ENCODE measurements at regions not wholly inside any gene's neighbourhood (a gene's known extent, or its start where the extent isn't known, plus 50 kb on each side); places are given as distances from the start of the nearest gene placed in this dataset.

- WGBS, 2 donors (ENCODE audit: extremely low coverage in 2 of 2, insufficient read length in 2 of 2, insufficient replicate concordance in 1 of 2), result no CpG with 5 or more reads among the region's 1 CpG
- H3K18ac ChIP-seq (ENCODE audit: low read length), result no peak overlapping the region
- H2AK5ac ChIP-seq (ENCODE audit: low read depth, low read length), result no peak overlapping the region
- H2BK12ac ChIP-seq (ENCODE audit: low read length), result no peak overlapping the region
- H3K27me3 ChIP-seq (ENCODE audit: control insufficient read depth in 3 of 3, insufficient read depth in 3 of 3, low read depth in 1 of 3, low read length in 3 of 3), result no peaks in the 10 kb centered on the region
- no peak overlapping the region for H3K9ac ChIP-seq (ENCODE audit: low read depth, low read length, poor library complexity)
- no peak overlapping the region for H3K4me3 ChIP-seq (ENCODE audit: low read length in 2 of 2)
- no peak overlapping the region for H3K27ac ChIP-seq (replicated peaks; ENCODE audit: low read length)
- H2AFZ ChIP-seq (ENCODE audit: low read length), result no peak overlapping the region
- no peak overlapping the region for H2BK15ac ChIP-seq (ENCODE audit: low read length)
- no peaks in the 10 kb centered on the region for H3K79me1 ChIP-seq (ENCODE audit: low read depth, low read length)
- H3K23ac ChIP-seq (ENCODE audit: low read depth, low read length, poor library complexity), result no peak overlapping the region
- no peak overlapping the region for H4K8ac ChIP-seq (ENCODE audit: low read depth, low read length)
- no peak overlapping the region for H4K91ac ChIP-seq (ENCODE audit: low read depth, low read length, poor library complexity)
- no peak overlapping the region for H2BK120ac ChIP-seq (ENCODE audit: low read depth, low read length)
- H3K14ac ChIP-seq (ENCODE audit: low read length), result no peak overlapping the region
- H3K9me3 ChIP-seq (replicated peaks in 1 of 2; ENCODE audit: control insufficient read depth in 2 of 2, insufficient read depth in 1 of 2, low read depth in 1 of 2, low read length in 2 of 2), result no peaks in the 10 kb centered on the region
- H2BK5ac ChIP-seq (ENCODE audit: low read length), result no peak overlapping the region
- H3K4me1 ChIP-seq (ENCODE audit: control insufficient read depth in 2 of 2, insufficient read depth in 1 of 2, low read depth in 1 of 2, low read length in 2 of 2), result no peaks in the 10 kb centered on the region
- DNase-seq (ENCODE audit: low spot score), result no peak
- H3K4me2 ChIP-seq (ENCODE audit: insufficient read depth, low read length, poor library complexity, severe bottlenecking), result no peak overlapping the region
- H3K4ac ChIP-seq (ENCODE audit: low read length), result no peak overlapping the region
- no peaks in the 10 kb centered on the region for H3K36me3 ChIP-seq (replicated peaks in 1 of 2; ENCODE audit: control insufficient read depth in 2 of 2, insufficient read depth in 2 of 2, low read length in 2 of 2)
Observed at GRCh38 chr14:62491146-62491545, 554.1 kb downstream of the KCNH5 start.

DNA sequence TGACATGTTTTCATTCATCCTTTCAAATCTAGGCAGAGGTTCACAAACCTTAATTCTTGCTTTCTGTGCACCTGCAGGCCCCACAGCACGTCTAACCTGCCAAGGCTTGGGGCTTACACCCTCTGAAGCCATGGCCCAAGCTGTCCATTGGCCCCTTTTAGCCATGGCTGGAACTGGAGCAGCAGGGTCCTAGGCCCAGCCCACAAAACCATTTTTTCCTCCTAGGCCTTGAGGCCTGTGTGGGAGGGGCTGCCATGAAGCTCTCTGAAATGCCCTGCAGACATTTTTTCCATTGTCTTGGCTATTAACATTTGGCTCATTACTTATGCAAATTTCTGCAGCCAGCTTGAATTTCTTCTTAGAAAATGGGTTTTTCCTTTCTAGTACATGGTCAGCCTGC lies 547.5 kb downstream of the KCNH5 start:
- WGBS, 2 donors (ENCODE audit: extremely low coverage in 2 of 2, insufficient read length in 2 of 2, insufficient replicate concordance in 1 of 2), result no CpG with 5 or more reads among the region's 1 CpG
- no peak for DNase-seq (ENCODE audit: low spot score)
- no peak overlapping the region for H3K27ac ChIP-seq (replicated peaks; ENCODE audit: low read length)

DNA sequence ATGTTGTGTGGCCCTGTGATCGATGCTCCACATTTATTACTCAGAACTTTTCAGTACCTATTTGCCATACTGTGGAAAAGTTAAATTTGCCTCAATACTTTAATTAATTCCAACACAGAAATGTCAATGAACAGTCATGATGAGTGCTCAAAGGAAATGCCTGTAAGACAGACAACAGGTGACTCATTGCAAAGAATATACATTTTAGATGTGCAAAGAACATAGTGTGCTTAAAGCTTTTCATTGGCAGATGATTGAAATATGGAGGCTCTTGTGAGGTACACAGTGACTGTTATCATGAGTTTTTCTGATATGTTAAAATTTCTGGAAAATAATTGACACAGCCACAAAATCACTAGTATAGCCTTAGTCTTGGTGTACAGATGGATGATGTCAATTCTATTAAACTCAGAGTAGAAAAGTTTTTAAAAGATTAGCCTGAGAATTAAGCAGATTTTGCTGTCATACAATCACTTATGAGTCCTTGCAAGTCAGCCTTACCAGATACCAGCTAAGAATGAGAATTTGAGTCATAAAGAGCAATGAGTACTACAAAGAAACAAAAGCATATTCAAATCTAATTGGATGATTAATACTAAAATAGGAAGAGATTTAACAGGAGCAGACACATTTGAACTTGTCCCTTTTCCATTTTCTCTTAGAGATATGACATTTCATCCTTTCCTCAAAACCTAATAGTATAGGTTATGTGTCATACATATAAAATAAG lies 544.1 kb downstream of the KCNH5 start:
- DNase-seq (ENCODE audit: low spot score), result no peak
- Histone ChIP-seq H3K4me3 (ENCODE audit: low read length in 2 of 2) (no peak overlapping the region), H3K9ac (ENCODE audit: low read depth, low read length, poor library complexity) (no peak overlapping the region), H2AK5ac (ENCODE audit: low read depth, low read length) (no peak overlapping the region), H3K14ac (ENCODE audit: low read length) (no peak overlapping the region), H3K23ac (ENCODE audit: low read depth, low read length, poor library complexity) (no peak overlapping the region), H2BK15ac (ENCODE audit: low read length) (no peak overlapping the region), H3K18ac (ENCODE audit: low read length) (no peak overlapping the region), H3K36me3 (replicated peaks in 1 of 2; ENCODE audit: control insufficient read depth in 2 of 2, insufficient read depth in 2 of 2, low read length in 2 of 2) (no peaks in the 10 kb centered on the region), H3K27ac (replicated peaks; ENCODE audit: low read length) (no peak overlapping the region), H3K9me3 (replicated peaks in 1 of 2; ENCODE audit: control insufficient read depth in 2 of 2, insufficient read depth in 1 of 2, low read depth in 1 of 2, low read length in 2 of 2) (peaks cover 0 to 6% of the 10 kb centered on the region in 2 donors), H3K4ac (ENCODE audit: low read length) (no peak overlapping the region), H3K4me2 (ENCODE audit: insufficient read depth, low read length, poor library complexity, severe bottlenecking) (no peak overlapping the region), H3K4me1 (ENCODE audit: control insufficient read depth in 2 of 2, insufficient read depth in 1 of 2, low read depth in 1 of 2, low read length in 2 of 2) (no peaks in the 10 kb centered on the region), H2BK5ac (ENCODE audit: low read length) (no peak overlapping the region), H2BK120ac (ENCODE audit: low read depth, low read length) (no peak overlapping the region), H4K91ac (ENCODE audit: low read depth, low read length, poor library complexity) (no peak overlapping the region), H3K27me3 (ENCODE audit: control insufficient read depth in 3 of 3, insufficient read depth in 3 of 3, low read depth in 1 of 3, low read length in 3 of 3) (no peaks in the 10 kb centered on the region), H4K8ac (ENCODE audit: low read depth, low read length) (no peak overlapping the region), H2AFZ (ENCODE audit: low read length) (no peak overlapping the region), H3K79me1 (ENCODE audit: low read depth, low read length) (no peaks in the 10 kb centered on the region), H2BK12ac (ENCODE audit: low read length) (no peak overlapping the region)
- WGBS, 2 donors (ENCODE audit: extremely low coverage in 2 of 2, insufficient read length in 2 of 2, insufficient replicate concordance in 1 of 2), result no CpG with 5 or more reads among the region's 1 CpG

More for the DNA sequence above, 547.5 kb downstream of the KCNH5 start:
- H3K9ac ChIP-seq (ENCODE audit: low read depth, low read length, poor library complexity), result no peak overlapping the region
- H4K91ac ChIP-seq (ENCODE audit: low read depth, low read length, poor library complexity), result no peak overlapping the region
- no peak overlapping the region for H3K4me2 ChIP-seq (ENCODE audit: insufficient read depth, low read length, poor library complexity, severe bottlenecking)
- H3K9me3 ChIP-seq (replicated peaks in 1 of 2; ENCODE audit: control insufficient read depth in 2 of 2, insufficient read depth in 1 of 2, low read depth in 1 of 2, low read length in 2 of 2), result peaks cover 0 to 6% of the 10 kb centered on the region in 2 donors
- no peak overlapping the region for H3K4ac ChIP-seq (ENCODE audit: low read length)
- H4K8ac ChIP-seq (ENCODE audit: low read depth, low read length), result no peak overlapping the region
- H2BK12ac ChIP-seq (ENCODE audit: low read length), result no peak overlapping the region
- H3K14ac ChIP-seq (ENCODE audit: low read length), result no peak overlapping the region
- no peaks in the 10 kb centered on the region for H3K36me3 ChIP-seq (replicated peaks in 1 of 2; ENCODE audit: control insufficient read depth in 2 of 2, insufficient read depth in 2 of 2, low read length in 2 of 2)
- no peak overlapping the region for H2BK120ac ChIP-seq (ENCODE audit: low read depth, low read length)
- no peak overlapping the region for H3K18ac ChIP-seq (ENCODE audit: low read length)
- no peak overlapping the region for H3K4me3 ChIP-seq (ENCODE audit: low read length in 2 of 2)
- H2BK15ac ChIP-seq (ENCODE audit: low read length), result no peak overlapping the region
- no peak overlapping the region for H2BK5ac ChIP-seq (ENCODE audit: low read length)
- H3K27me3 ChIP-seq (ENCODE audit: control insufficient read depth in 3 of 3, insufficient read depth in 3 of 3, low read depth in 1 of 3, low read length in 3 of 3), result no peaks in the 10 kb centered on the region
- H3K79me1 ChIP-seq (ENCODE audit: low read depth, low read length), result no peaks in the 10 kb centered on the region
- no peak overlapping the region for H3K23ac ChIP-seq (ENCODE audit: low read depth, low read length, poor library complexity)
- no peak overlapping the region for H2AFZ ChIP-seq (ENCODE audit: low read length)
- no peaks in the 10 kb centered on the region for H3K4me1 ChIP-seq (ENCODE audit: control insufficient read depth in 2 of 2, insufficient read depth in 1 of 2, low read depth in 1 of 2, low read length in 2 of 2)
- no peak overlapping the region for H2AK5ac ChIP-seq (ENCODE audit: low read depth, low read length)

- Histone ChIP-seq H2BK15ac (ENCODE audit: low read length) (no peak overlapping the region), H2AFZ (ENCODE audit: low read length) (no peak overlapping the region), H2AK5ac (ENCODE audit: low read depth, low read length) (no peak overlapping the region), H3K9me3 (replicated peaks in 1 of 2; ENCODE audit: control insufficient read depth in 2 of 2, insufficient read depth in 1 of 2, low read depth in 1 of 2, low read length in 2 of 2) (no peaks in the 10 kb centered on the region), H3K4me1 (ENCODE audit: control insufficient read depth in 2 of 2, insufficient read depth in 1 of 2, low read depth in 1 of 2, low read length in 2 of 2) (no peaks in the 10 kb centered on the region), H2BK120ac (ENCODE audit: low read depth, low read length) (no peak overlapping the region), H3K4me3 (ENCODE audit: low read length in 2 of 2) (no peak overlapping the region), H3K27me3 (ENCODE audit: control insufficient read depth in 3 of 3, insufficient read depth in 3 of 3, low read depth in 1 of 3, low read length in 3 of 3) (no peaks in the 10 kb centered on the region), H2BK12ac (ENCODE audit: low read length) (no peak overlapping the region), H3K4ac (ENCODE audit: low read length) (no peak overlapping the region), H3K4me2 (ENCODE audit: insufficient read depth, low read length, poor library complexity, severe bottlenecking) (no peak overlapping the region), H3K18ac (ENCODE audit: low read length) (no peak overlapping the region), H4K91ac (ENCODE audit: low read depth, low read length, poor library complexity) (no peak overlapping the region), H3K36me3 (replicated peaks in 1 of 2; ENCODE audit: control insufficient read depth in 2 of 2, insufficient read depth in 2 of 2, low read length in 2 of 2) (no peaks in the 10 kb centered on the region), H4K8ac (ENCODE audit: low read depth, low read length) (no peak overlapping the region), H3K9ac (ENCODE audit: low read depth, low read length, poor library complexity) (no peak overlapping the region), H2BK5ac (ENCODE audit: low read length) (no peak overlapping the region), H3K79me1 (ENCODE audit: low read depth, low read length) (no peaks in the 10 kb centered on the region), H3K27ac (replicated peaks; ENCODE audit: low read length) (no peak overlapping the region), H3K23ac (ENCODE audit: low read depth, low read length, poor library complexity) (no peak overlapping the region), H3K14ac (ENCODE audit: low read length) (no peak overlapping the region)
- no peak for DNase-seq (ENCODE audit: low spot score)
- no CpG with 5 or more reads among the region's 4 CpGs for WGBS, 2 donors (ENCODE audit: extremely low coverage in 2 of 2, insufficient read length in 2 of 2, insufficient replicate concordance in 1 of 2)
Observed at GRCh38 chr14:62505045-62505444, 540.2 kb downstream of the KCNH5 start.
